Heart left ventricle (tissue), 16 donors: ENCODE measurements at regions not wholly inside any gene's neighbourhood (a gene's known extent, or its start where the extent isn't known, plus 50 kb on each side); places are given as distances from the start of the nearest gene placed in this dataset.

Experiments used
- ATAC-seq, 4 donors: fragments of 200-7000 bp; cut with Tn5 transposase; one replicate each; pipeline ENCODE4 v1.9.1; 2020 to 2022; ENCODE audit warnings: moderate library complexity in 4 of 4, mild to moderate bottlenecking in 3 of 4, moderate number of reproducible peaks in 1 of 4
- DNase-seq, 5 donors: peaks; one replicate each; pipeline ENCODE4 v3.0.0-alpha.2; 2020
- H3K27ac ChIP-seq, 12 donors: fragments of 200-600 bp; sonication (generic) in 4 of 12; one replicate each; pipeline versions ENCODE4 v1.5.0 to v1.8.0; 2016 to 2022; ENCODE audit warnings: mild to moderate bottlenecking in 2 of 12
- H3K27me3 ChIP-seq, 9 donors: fragments of 200-600 bp; sonication (generic) in 2 of 9; one replicate each; pipeline versions ENCODE4 v1.5.1 to v1.8.0; 2016 to 2022; ENCODE audit warnings: mild to moderate bottlenecking in 3 of 9
- H3K36me3 ChIP-seq, 9 donors: fragments of 200-600 bp; sonication (generic) in 2 of 9; one replicate each; pipeline versions ENCODE4 v1.5.0 to v1.8.0; 2018 to 2022; ENCODE audit warnings: mild to moderate bottlenecking in 2 of 9
- H3K4me1 ChIP-seq, 12 donors: fragments of 200-600 bp; sonication (generic) in 4 of 12; one replicate each; pipeline versions ENCODE4 v1.5.0 to v1.8.0; 2016 to 2022; ENCODE audit warnings: mild to moderate bottlenecking in 3 of 12
- H3K4me3 ChIP-seq, 12 donors: fragments of 200-600 bp; sonication (generic) in 4 of 12; one replicate each; pipeline versions ENCODE4 v1.5.0 to v1.8.0; 2017 to 2022; ENCODE audit warnings: mild to moderate bottlenecking in 9 of 12, moderate library complexity in 4 of 12
- H3K9me3 ChIP-seq, 12 donors: fragments of 200-600 bp; sonication (generic) in 4 of 12; one replicate each; pipeline versions ENCODE4 v1.5.0 to v1.8.0; 2016 to 2022; ENCODE audit warnings: mild to moderate bottlenecking in 1 of 12
- CTCF ChIP-seq, 12 donors: fragments of 200-600 bp; sonication (generic) in 4 of 12; IDR thresholded peaks; one replicate each; pipeline versions ENCODE4 v1.5.0 to v1.8.0; 2018 to 2022; ENCODE audit warnings: antibody characterized with exemption in 12 of 12, mild to moderate bottlenecking in 5 of 12
- POLR2A ChIP-seq, 2 donors: fragments of 450-650 bp; IDR thresholded peaks; one replicate each; pipeline ENCODE4 v1.6.1; 2017; ENCODE audit warnings: antibody characterized with exemption in 2 of 2, mild to moderate bottlenecking in 2 of 2, moderate library complexity in 2 of 2
- WGBS, 4 donors: extraction: QIAGEN DNeasy Blood & Tissue Kit in 2 of 4; methylation state at CpG; one replicate each; pipeline versions ENCODE4 v1.1.5 to v1.1.7; 2013 to 2018; 5-methylcytosine and 5-hydroxymethylcytosine counted together
- intact Hi-C, 10 donors: fragments of 100-400 bp; cut with DNase I; formaldehyde crosslinking; loops; one replicate each; pipeline versions ENCODE4 v1.11.1 to v1.14.2; 2022
- donor health status: ischemic (EF 13 %, LVEDD 7.1; RV severe dilation, severe dysfunction).
- donor health status: healthy with polysubstance abuse.
- donor health status: DM: no; HTN: yes; CAD: no.
- donor health status: DM: no; HTN: no; CAD: no.
- donor health status: ischemic (EF 25% LVEDD 6.9; RV normal size, moderate dysfunction).
- donor health status: ischemic (EF 25% LVEDD 5.7; RV mildly dilated, moderate dysfunction).
- donor health status: healthy.
- donor health status: DM: yes; HTN: yes; CAD: no.
- donor health status: ischemic (EF 35%, LVEDD 5.7; RV mildly dilated, moderate dysfunction).
- donor health status: nonischemic (EF 11% LVEDD 7.7; RV severe dilation, severe dysfunction).
- donor health status: DM: yes; HTN: yes; CAD: no.
- donor health status: PGD.
- donor health status: ischemic (EF 29% LVEDD 5.4; RV normal size, mild dysfunction).
- donor health status: nonischemic (EF 23%, LVEDD 6.1; RV moderate dilation, normal function).

GRCh38 chr7:116356979-116357378 lies 142.6 kb upstream of the CAV2 start:
- Histone ChIP-seq H3K4me1 (peaks cover 3 to 69% (median 54%) of the 10 kb centered on the region in 12 donors), H3K4me3 (no peak overlapping the region), H3K27ac (peak overlapping the region; percentile 70 to 95 (median 86)), H3K9me3 (no peaks in the 10 kb centered on the region), H3K27me3 (no peaks in the 10 kb centered on the region), H3K36me3 (no peaks in the 10 kb centered on the region)
- DNase-seq (no peak), ATAC-seq (no peak)
- 27 to 53% (median 42%) methylated on average over 2 of the region's 2 CpGs for WGBS, 4 donors
- TF ChIP-seq POLR2A (IDR thresholded peaks at IDR 0.05) (no peak), CTCF (IDR thresholded peaks at IDR 0.05) (no peak)
- intact Hi-C loops = loop anchor here (2.0 to 10.0 kb wide), 16 partner anchors 35 to 228 kb away; partner anchors contain the start of gene CAV1 (in 3 of the 10)

GRCh38 chr7:116357781-116358670 lies 141.5 kb upstream of the CAV2 start:
- DNase-seq (no peak), ATAC-seq (no peak)
- Histone ChIP-seq H3K4me1 (peaks cover 3 to 69% (median 53%) of the 10 kb centered on the region in 12 donors), H3K4me3 (no peak overlapping the region), H3K9me3 (no peaks in the 10 kb centered on the region), H3K36me3 (no peaks in the 10 kb centered on the region), H3K27ac (peak overlapping the region in 11 of 12 donors; percentile 78 to 95 (median 88)), H3K27me3 (no peaks in the 10 kb centered on the region)
- 69 to 77% (median 73%) methylated on average over 5 of the region's 5 CpGs for WGBS, 4 donors
- TF ChIP-seq CTCF (IDR thresholded peaks at IDR 0.05) = no peak
- TF ChIP-seq POLR2A (IDR thresholded peaks at IDR 0.05) = no peak
- intact Hi-C loops = loop anchor here (2.0 to 10.0 kb wide), 16 partner anchors 34 to 227 kb away; partner anchors contain the start of gene CAV1 (in 3 of the 10)

- no peak for TF ChIP-seq POLR2A (IDR thresholded peaks at IDR 0.05)
- TF ChIP-seq CTCF (IDR thresholded peaks at IDR 0.05) = no peak
- WGBS, 4 donors = 77 to 86% (median 80%) methylated on average over 3 of the region's 3 CpGs
- Histone ChIP-seq H3K9me3 (no peaks in the 10 kb centered on the region), H3K36me3 (no peaks in the 10 kb centered on the region), H3K4me1 (peaks cover 2 to 33% (median 19%) of the 10 kb centered on the region in 12 donors), H3K27ac (peak overlapping the region in 1 of 12 donors; percentile 2), H3K27me3 (no peaks in the 10 kb centered on the region), H3K4me3 (no peak overlapping the region)
- intact Hi-C loops = no loop called here
- ATAC-seq (peak in 1 of 4 donors; percentile 62), DNase-seq (no peak)
These were observed 137.8 kb upstream of the CAV2 start for GRCh38 chr7:116361767-116362166.

GRCh38 chr7:116363637-116364432 lies 135.7 kb upstream of the CAV2 start:
- intact Hi-C loops = no loop called here
- DNase-seq (no peak), ATAC-seq (no peak)
- Histone ChIP-seq H3K9me3 (no peaks in the 10 kb centered on the region), H3K27me3 (no peaks in the 10 kb centered on the region), H3K4me3 (no peak overlapping the region), H3K36me3 (no peaks in the 10 kb centered on the region), H3K27ac (no peak overlapping the region), H3K4me1 (peaks cover 0 to 12% (median under 1%) of the 10 kb centered on the region in 12 donors)
- TF ChIP-seq POLR2A (IDR thresholded peaks at IDR 0.05) = no peak
- no peak for TF ChIP-seq CTCF (IDR thresholded peaks at IDR 0.05)
- WGBS, 4 donors = 93 to 95% (median 95%) methylated on average over 9 of the region's 9 CpGs
